Thyroid gland (tissue), 4 donors: ENCODE measurements at regions not wholly inside any gene's neighbourhood (a gene's known extent, or its start where the extent isn't known, plus 50 kb on each side); places are given as distances from the start of the nearest gene placed in this dataset.

Source experiments
- CTCF ChIP-seq, 6 experiments: fragments of 200-600 bp in 3 of 6; fragments of 450-650 bp in 3 of 6; sonication (generic) in 3 of 6; IDR thresholded peaks; one replicate each; pipeline ENCODE4 v1.5.1; 2016 to 2019; ENCODE audit warnings: antibody characterized with exemption in 6 of 6, mild to moderate bottlenecking in 2 of 6, inconsistent platforms in 1 of 6, moderate library complexity in 1 of 6
- POLR2A ChIP-seq, 2 donors: fragments of 450-650 bp; IDR thresholded peaks; one replicate each; pipeline ENCODE4 v1.6.1; 2017; ENCODE audit warnings: antibody characterized with exemption in 2 of 2, mild to moderate bottlenecking in 2 of 2, moderate library complexity in 1 of 2

GRCh38 chr9:119526698-119527097 is 157.5 kb upstream of the BRINP1 start:
- TF ChIP-seq CTCF (IDR thresholded peaks at IDR 0.05), result no peak
- TF ChIP-seq POLR2A (IDR thresholded peaks at IDR 0.05), result no peak
